HG02642 (cell line): ENCODE measurements at regions not wholly inside any gene's neighbourhood (a gene's known extent, or its start where the extent isn't known, plus 50 kb on each side); places are given as distances from the start of the nearest gene placed in this dataset.
"Not testable (repeated sequence)": the region's sequence is repeated elsewhere in the genome, so short reads cannot be mapped to it uniquely, and the experiment has no call there.

Experiments
- ATAC-seq: cut with Tn5 transposase; IDR thresholded peaks from one replicate; pipeline ENCODE4 v1.9.1; 2021; ENCODE audit warnings: mild to moderate bottlenecking; ENCODE audit not compliant: unreplicated experiment, poor library complexity

DNA sequence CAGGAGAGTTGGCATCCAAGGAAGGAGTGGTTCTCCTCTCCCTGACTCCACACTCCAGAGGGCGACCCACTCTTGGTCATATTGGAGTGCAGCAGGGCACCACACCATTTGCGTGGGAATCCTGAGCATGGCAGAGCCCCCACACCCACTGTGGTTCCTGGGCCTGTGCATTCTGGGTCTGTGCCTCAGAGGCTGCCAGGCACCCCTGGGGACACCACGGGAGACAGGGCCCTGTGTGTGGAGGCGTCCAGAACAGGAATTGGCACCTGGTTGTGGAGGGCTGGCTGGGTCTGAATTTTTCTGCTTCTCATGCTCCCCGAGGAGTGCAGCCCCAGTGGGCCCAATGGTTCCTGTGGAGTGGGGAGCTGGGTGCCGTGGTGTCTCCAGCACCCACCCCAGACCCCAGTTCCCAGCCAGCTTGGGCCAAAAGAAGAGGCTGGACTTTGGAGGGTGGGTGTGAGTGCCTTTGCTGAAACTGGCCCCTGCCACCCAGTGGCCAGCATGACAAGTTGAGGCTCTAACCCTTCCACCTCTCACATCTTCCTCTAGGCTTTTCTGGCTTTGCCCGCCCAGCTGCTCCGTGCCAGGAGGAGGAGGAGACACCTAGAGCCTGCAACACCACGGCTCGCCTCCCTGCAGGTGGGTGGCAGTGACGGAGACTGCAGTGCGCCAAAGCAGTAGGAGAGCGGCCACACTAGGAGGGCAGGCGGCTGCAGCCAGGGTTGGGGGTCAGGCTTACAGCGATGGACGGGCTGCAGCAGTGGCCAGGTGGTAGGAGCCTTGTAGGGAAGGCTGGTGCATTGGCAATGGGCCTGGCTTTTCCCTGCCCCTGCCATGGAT is 250.7 kb downstream of the TP53TG3F start:
- not testable (repeated sequence) for ATAC-seq

DNA sequence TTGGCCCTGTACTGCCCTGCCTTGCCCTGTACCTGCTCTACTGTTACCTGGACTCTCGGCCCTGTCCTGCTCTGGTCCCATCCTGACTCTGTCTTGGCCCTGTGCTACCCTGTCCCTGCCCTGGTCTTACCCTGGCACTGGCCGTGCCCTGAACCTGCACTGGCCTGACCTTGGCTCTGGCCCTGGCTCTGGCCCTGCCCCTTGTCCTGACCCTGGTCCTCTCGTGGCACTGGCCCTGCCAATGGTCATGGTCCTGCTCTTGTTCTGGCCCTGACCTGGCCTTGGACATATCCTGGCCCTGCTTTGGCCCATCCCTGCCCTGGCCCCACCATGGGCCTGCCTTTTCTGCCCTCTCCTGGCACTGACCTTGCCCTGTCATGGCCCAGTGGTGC is 251.3 kb downstream of the TP53TG3F start:
- not testable (repeated sequence) for ATAC-seq

DNA sequence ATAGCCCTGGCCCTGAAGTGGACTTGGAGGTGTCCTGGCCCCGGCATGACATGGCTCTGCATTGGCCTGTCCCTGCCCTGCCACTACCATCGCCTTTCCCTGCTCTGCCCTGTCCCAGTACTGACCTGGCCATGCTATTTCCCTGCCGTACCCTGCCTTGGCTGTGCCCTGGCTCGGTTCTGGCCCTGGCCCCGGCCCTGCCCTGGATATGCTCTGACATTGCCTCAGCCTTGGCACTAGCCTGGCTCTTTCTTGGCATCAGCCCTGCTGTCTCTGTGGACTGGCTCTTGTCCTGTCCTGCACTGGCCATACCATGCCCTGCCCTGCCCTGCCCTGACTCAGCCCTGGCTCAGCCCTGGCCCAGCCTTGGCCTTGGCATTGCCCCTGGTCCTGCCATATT is 252.2 kb downstream of the TP53TG3F start:
- not testable (repeated sequence) for ATAC-seq

DNA sequence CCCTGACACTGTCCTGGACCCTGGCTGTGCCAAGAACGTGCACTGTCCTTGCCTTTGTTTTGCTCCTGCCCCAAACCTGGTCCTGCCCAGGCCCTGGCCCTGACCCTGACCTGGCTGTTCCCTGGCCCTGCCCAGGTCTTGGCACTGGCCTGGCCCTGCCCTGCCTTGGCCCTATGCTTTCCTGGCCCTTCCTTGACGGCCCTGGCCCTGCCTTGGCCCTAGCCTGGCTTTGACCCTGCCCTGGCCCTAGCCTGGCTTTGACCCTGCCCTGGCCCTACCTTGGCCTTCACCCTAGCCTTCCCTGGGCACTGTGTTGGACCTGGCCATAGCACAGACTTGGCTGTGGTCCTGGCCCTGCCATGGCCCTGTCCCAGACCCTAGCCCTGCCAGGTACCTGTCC is 252.9 kb downstream of the TP53TG3F start:
- not testable (repeated sequence) for ATAC-seq

DNA sequence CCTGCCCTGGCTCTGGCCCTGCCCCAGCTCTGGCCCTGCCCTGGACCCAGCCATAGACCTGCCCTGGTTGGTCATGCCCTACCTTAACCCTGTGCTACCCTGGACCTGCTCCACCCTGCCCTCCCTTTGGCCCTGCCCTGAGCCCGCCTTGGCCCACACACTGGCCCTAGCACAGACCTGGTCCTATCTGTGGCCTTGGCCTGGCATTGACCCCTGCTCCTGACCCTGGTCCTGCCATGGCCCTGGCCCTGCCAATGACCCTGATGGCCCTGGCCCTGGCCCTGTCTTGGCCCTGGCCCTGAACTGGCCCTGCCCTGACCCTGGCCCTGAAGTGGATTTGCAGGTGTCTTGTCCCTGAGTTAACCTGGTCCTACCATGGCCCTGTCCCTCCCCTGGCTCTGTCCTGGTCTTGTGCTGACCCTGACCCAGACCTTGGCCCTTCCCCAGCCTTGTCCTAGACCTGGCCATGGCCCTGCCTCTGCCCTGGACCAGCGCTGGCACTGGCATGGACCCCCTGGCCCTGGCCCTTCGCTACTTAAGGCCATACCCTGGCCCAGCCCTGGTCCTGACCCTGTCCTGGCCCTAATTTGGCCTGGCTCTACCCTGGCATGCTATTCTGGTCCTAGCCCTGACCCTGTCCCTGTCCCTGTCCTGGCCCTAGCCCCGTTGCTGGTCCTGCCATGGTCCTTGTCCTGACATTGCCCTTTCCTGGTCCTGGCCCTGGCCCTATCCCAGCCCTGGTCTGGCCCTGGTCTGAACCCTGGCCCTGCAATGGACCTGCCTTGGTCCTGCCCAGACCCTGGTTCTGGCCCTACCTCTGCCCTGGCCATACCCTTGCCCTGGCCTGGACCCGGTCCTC is 253.7 kb downstream of the TP53TG3F start:
- not testable (repeated sequence) for ATAC-seq

DNA sequence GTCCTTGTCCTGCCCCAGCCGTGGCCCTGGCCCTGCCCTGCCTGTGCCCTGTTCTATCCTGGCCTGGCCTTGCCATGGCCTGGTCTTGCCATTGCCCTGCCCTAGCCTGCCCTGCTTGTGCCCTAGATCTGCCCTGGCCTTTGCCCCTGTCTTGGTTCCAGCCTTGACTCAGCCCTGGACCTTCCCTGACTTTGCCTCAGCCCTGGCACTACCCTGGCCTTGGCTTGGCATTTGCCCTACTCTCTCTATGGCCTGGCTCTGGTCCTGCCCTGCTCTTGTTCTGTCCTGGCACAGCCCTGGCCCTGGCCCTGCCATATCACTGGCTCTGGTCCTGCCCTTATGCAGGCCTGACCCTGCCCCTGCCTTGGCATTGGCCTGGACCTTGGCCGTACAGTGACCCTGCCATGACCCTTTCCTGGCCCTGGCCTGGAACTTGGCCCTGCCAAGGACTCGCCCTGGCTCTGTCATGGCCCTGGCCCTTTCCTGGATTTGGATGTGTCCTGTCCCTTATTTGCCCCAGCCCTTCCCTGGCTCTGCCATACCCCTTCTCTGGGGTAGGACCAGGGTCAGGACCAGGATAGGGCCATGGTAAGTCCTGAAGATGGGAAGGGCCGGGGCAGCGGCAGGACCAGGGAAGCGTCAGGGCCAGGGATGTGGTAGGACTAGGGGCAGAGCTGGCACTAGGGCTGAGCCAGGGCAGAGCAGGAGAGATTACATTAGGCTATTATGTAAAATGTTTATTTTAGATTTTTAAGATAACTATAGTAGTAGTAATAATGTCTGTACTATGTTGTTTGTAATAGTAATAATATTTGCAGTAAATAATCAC is 254.5 kb downstream of the TP53TG3F start:
- not testable (repeated sequence) for ATAC-seq

DNA sequence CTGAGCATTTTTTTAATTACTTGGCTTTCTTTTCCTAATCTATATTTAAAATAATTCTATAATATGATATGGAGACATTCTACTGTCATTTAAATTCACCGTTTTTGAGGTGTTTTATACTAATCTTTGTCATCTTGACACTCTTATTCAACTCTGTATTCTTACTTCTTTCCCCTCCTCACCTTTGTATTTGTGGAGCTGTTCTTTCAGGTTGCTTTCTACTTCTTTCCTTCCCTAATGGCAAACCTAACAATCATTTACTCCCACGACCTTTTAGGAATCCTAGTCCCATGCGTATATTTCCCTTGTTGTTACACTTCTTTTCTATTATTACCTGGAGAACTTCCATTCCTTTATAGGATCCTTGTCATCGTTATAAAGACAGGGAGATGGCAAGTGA is 271.8 kb downstream of the TP53TG3F start:
- ATAC-seq, result not testable (repeated sequence)

DNA sequence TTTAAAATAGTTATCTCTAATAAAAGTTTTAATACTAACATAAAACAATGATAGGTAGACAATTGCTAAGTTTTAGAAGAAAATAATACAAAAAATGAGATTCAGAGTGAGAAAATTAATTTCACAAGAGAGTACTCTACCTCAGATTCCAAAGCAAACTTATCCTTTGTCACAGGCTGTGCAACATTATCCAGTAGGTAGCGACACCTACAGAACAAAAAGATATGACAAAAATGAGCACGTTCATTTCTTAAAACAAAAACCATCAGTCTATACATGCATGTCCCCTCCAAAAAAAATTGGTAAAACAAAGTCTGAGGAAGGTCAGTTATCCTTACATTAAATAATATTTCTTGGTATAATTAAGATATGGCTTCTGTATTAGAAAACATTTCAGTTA is 275.2 kb downstream of the TP53TG3F start:
- not testable (repeated sequence) for ATAC-seq

DNA sequence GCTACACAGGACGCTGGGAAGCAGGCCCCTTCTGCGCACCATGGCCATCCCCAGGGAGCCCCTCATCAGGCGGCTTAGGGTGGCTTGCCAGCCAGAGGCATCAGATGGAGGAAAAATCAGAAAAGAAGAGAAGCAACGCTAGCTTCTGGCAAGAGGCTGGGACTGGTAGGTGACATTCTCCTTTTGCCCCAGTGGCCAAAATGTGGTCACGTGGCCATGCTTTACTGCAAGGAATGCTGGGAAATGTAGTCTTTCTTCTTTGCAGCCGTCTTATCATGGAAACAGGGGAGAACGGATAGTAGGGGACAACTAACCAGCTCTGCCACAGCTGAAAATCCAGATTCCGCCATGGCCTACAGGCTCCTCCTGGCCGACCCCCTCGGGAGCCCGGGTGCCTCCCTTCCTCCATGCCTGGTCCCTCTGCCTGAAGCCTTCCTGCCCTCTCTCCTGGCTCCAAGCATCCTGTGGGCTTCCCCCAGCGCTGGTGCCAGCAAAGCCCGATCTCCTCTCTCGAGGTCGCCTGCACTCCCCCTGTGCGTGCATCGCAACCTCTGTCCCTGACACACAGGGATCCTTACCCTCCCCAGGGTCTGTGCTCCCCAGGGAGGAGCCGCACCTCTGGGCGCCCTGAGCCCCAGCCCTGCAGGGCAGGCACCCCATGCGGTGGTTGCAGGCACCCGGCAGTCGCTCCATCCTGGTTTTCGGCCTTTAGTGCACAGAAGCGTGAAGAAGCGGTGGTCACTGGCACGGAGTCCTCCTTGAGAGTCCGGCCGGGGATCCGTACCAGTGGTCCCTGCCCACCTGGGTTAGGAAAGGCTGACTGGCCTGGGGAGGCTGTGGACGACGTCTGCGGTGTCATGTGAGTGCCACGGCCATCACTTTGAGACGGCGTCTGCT is 307.7 kb downstream of the TP53TG3F start:
- not testable (repeated sequence) for ATAC-seq

DNA sequence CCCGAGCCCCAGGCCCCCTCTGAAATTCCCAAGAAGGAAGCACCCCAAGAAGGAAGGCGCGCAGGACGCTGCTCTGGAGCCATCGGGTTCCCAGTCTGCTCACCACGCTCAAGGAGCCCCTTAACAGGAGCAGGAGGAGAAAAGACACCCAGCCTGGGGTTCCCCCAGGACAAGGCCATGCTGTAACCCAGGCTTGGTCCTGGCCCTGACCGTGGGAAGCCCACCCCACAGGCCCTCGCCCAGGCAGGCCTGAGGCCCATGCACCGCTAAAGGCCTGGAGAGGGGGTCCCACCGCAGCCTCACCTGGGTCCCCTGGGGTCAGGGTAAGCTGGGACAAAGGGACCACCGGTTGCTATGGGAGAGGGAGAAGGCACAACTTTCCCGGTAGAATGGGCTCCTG is 309.3 kb downstream of the TP53TG3F start:
- ATAC-seq, result not testable (repeated sequence)

DNA sequence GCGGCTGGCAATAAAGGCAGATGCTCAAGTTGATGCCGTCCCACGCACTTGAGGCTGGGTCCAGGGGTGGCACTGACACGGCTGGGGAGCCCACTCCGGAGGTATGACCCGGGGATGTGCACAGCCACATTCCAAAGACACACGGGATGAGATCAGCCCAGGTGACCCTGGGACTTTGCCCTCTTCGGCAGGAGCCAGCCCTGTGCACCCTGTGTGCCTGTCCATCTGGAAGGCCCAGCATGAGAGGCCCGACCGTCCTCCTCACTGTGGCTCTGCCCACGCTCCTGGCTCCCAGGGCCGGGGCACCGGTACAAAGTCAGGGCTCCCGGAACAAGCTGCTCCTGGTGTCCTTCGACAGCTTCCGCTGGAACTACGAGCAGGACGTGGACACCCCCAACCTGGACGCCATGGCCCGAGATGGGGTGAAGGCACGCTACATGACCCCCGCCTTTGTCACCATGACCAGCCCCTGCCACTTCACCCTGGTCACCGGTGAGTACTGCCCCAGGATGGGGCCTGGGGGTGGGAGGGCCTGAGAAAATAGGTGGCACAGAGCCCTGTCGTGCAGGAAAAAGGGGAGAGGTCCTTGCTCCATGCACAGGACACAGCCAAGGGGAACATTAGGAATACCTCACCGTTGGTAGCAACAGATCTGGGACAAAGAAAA is 309.9 kb downstream of the TP53TG3F start:
- ATAC-seq, result not testable (repeated sequence)

DNA sequence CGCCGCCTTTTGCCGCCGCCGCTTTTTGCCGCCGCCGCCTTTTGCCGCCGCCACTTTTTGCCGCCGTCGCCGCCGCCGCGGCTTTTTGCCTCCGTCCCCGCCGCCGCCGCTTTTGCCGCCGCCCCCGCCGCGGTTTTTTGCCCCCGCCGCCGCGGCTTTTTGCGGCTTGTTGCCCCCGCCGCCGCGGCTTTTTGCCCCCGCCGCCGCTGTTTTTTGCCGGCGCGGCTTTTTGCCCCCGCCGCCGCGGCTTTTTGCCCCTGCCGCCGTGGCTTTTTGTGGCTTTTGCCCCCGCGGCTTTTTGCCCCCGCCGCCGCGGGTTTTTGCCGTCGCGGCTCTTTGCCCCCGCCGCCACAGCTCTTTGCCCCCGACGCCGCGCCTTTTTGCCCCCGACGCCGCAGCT is 311.1 kb downstream of the TP53TG3F start:
- not testable (repeated sequence) for ATAC-seq

DNA sequence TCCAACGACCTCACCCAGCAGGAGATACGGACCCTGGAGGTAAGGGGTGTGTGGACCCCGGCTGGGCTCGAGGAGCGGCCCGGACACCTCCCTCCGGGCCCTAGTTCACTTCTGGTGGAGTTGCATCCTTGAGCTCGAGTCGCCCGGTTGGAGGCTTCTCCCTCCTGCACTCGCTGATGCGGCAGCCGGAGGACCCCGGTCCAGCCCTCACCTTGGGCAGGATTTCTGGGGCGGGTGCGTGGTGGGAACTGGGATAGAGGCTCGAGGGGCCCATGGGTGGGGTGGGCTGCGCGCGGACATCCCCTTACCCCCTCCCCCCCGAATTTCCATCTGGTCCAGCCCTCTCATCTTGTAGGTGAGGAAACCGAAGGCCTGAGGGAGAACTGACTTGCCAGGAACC is 311.8 kb downstream of the TP53TG3F start:
- not testable (repeated sequence) for ATAC-seq

DNA sequence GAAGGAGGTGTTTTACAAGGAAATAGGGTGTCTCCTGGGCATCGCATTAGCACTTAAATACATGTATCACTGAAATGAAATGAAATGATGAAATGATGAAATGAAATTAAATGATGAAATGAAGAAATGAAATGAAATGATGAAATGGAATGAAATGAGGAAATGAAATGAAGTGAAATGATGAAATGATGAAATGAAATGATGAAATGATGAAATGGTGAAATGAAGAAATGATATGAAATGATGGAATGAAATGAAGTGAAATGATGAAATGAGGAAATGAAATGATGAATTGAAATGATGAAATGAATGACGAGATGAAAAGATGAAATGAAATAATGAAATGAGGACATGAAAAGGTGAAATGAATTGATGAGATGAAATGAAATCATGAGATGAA is 314.6 kb downstream of the TP53TG3F start:
- not testable (repeated sequence) for ATAC-seq

DNA sequence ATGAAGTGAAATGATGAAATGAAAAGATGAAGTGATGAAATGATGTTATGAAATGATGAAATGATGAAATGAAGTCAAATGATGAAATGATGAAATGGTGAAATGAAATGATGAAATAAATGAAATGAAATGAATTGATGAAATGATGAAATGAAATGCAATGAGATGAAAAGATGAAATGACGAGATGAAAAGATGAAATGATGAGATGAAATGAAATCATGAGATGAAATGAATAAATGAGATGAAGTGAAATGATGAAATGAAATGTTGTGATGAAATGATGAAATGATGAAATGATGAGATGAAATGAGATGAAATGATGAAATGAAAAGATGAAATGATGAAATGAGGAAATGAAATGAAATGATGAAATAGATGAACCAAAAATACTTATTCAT is 315.3 kb downstream of the TP53TG3F start:
- not testable (repeated sequence) for ATAC-seq

DNA sequence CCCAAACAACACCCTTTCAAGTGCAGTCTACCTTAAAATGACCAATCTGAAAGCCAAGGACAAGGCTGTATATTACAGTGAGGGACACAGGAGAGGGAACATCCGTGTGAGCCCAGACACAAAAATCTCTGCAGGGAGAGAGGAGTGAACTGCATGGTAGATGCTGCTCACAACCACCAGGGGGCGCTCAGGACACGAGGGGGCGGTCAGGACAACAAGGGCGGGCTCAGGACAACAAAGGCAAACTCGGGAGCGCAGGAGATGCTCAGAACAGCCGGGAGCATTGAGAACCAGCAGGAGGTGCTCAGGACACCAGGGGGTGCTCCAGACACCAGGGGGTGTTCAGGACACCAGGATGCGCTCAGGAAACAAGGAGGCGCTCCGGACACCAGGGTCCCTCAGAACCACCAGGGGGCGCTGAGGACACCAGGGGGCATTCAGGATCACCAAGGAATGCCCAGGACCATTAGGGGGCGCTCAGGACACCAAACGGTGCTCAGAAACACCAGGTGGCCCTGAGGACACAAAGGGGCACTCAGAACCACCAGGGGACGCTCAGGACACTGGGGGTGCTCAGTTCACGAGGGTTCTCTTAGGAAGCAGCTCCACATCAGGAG is 357.0 kb downstream of the TP53TG3F start:
- not testable (repeated sequence) for ATAC-seq

DNA sequence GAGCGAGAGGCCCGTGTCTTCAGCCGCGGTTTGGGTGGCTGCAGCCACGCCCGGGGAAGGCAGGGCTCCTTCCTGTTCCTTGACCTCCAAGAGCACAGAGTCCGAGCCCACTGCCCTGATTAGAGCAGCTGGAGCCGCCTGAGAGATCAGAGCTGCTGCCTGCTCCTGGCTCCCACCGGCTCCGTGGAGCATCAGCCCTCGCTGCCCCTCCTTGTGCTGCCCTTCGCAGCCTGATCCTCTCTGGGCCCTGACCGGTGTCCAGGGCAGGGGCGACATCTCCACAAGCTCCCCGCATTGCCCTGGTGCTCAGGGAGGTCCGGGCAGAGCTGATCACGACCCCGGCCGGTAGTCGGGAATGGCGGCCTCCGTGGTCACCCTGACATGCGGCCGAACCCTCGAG is 365.3 kb downstream of the TP53TG3F start:
- not testable (repeated sequence) for ATAC-seq

DNA sequence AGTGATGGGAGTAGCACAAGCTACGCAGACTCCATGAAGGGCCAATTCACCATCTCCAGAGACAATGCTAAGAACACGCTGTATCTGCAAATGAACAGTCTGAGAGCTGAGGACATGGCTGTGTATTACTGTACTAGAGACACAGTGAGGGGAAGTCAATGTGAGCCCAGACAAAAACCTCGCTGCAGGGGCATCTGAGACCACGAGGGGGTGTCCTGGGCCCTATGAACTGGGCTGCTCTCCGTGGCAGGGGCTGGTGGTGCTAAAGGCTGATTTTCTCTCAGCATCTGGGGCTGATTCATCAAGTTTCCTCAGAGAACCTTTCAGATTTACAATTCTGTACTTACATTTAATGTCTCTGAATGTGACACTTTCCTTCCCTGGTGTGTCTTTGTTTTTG is 368.1 kb downstream of the TP53TG3F start:
- ATAC-seq, result not testable (repeated sequence)
